ENCODE measurements at regions not wholly inside any gene's neighbourhood (a gene's known extent, or its start where the extent isn't known, plus 50 kb on each side); places are given as distances from the start of the nearest gene placed in this dataset.
"Not testable (repeated sequence)": the region's sequence is repeated elsewhere in the genome, so short reads cannot be mapped to it uniquely, and the experiment has no call there.

GRCh38 chr2:15753811-15754702, 162.4 kb downstream of the DDX1 start:
- no peak for DNase-seq

GRCh38 chr2:15754703-15755099, 163.0 kb downstream of the DDX1 start:
- DNase-seq: no peak

GRCh38 chr2:15755528-15755927, 163.9 kb downstream of the DDX1 start:
- DNase-seq: no peak

DNA sequence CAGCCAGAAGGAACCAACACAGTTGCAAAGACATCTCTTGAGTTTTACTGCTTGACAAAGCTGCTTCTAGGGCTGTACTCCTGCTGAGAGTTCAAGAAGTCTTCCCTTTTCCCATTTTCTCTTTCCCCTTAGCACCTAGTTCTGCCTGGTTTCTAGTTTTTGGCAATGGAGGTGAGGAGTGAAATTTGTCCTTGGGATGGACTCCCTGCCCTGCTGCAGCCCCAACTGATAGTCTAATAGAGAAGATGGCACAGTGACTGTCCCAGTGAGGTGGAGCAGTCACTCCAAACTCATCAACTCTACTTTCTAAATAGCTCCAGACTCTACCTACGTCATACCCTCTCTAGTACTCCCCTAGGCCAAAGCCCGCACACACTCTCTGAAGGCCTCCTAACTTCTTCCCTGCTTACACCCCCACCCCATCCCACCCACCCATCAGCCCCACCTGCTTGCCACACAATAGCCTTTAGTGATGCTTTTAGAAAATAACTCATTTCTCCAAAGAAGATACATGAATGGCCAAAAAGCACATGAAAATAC, 164.4 kb downstream of the DDX1 start:
- no peak for DNase-seq

GRCh38 chr2:15756882-15757819, 165.5 kb downstream of the DDX1 start:
- no peak for DNase-seq

DNA sequence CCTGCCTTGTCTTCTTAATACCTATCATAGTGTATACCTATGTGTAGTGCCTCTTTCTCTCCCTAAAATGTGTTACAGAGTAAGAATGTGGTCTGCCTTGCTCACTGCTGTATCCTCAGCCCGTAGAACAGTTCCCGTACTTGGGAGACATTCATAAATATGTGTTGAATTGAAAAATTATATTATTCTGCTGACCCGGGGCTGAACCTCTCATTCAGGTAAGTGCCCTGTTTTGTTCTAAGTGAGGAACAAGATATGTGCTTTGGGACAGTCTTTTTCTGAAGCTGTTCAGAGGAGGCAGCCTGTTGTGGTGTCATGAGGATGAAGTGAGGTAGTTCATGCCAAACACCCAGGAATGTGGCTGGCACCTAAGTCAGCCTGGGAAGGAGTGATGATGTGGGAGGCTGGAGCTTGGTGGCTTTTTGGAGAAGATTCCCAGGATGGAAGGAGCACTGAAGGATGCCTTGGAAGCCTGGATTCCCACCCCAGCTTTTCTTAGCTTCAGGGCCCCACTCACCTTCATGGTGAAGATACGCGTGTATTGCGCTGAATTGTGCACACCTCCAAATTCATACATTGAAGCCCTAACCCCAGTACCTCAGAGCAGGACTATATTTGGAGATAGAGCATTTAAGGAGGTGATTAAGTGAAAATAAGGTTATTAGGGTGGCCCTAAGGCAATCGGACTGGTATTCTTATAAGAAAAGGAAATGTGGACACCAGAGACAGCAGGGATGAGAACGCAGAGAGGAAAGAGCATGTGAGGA, 166.3 kb downstream of the DDX1 start:
- no peak for DNase-seq

DNA sequence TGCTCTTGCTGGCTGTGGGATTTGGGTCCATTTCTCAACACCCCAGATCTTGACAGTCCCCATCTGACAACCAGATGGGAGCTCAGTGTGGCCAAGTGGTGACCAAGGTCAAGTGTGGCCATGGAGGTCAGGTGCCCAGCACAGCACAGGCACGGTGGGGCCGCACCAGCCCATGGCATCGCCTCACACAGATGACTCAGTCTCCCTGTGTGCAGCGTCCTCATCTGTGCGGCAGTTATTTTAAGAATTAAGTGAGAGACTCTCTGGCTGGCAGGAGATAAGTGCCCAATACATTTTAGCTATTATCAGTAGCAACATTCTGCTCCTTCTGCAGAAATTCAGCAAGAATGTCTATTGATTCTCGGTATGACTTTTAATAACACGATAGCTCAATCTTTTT, 167.2 kb downstream of the DDX1 start:
- no peak for DNase-seq

DNA sequence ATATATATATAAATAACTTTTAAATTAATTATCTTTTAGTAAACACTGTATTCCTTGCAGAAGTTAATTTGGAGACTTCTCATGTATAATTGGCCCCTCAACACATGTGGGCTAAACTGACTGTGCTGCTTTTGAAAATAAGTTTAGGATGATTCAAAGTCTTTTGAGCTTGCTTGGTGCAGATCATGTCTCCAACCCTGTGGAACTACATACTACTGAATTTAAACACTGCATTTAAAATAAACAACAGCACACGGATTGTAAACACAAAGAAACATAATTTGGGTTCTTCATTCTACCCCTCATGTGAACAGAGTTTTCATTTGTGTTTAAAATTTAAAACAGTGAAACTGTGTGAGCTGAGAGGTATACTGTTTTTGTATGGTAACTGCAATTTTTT, 167.7 kb downstream of the DDX1 start:
- no peak for DNase-seq

GRCh38 chr2:15759791-15760190, 168.1 kb downstream of the DDX1 start:
- not testable (repeated sequence) for DNase-seq

GRCh38 chr2:15760232-15760910, 168.7 kb downstream of the DDX1 start:
- no peak for DNase-seq

DNA sequence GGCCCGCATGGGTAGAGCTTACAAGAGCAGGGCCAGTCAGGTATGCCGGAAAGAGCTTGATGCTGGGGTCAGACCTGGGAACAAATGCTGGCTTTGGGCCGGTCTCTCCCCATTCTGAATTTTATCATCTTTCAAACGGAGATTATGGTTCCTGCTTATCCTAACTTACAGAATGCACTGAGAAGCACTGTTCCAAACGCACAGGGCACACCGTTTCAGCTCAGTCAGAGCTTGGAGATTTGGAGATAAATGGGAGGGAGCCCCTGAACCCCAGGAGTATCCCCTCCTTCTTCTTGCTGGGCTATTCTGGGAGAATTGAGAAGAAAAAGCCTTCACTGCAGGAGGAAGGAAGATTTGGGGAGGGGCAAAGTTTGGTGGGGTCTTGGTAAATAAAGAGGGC, 169.4 kb downstream of the DDX1 start:
- no peak for DNase-seq

DNA sequence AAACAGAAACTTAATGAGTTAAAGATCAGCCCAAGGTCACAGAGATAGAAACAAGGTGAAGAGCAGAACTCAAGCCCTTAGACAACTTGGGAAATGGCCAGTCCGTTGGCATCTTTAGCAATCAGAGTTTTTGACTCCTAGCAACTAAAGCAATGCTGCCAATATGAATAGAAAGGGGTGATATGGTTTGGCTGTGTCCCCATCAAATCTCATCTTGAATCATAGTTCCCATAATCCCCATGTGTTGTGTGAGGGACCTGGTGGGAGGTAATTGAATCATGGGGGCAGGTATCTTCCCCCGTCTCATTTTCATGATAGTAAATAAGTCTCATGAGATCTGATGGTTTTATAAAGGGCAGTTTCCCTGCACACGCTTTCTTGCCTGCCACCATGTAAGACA, 170.2 kb downstream of the DDX1 start:
- DNase-seq: no peak

- DNase-seq: no peak
Measured at GRCh38 chr2:15762449-15762848, 170.8 kb downstream of the DDX1 start.

- DNase-seq: no peak
Measured at GRCh38 chr2:15763106-15763821, 171.6 kb downstream of the DDX1 start.

DNA sequence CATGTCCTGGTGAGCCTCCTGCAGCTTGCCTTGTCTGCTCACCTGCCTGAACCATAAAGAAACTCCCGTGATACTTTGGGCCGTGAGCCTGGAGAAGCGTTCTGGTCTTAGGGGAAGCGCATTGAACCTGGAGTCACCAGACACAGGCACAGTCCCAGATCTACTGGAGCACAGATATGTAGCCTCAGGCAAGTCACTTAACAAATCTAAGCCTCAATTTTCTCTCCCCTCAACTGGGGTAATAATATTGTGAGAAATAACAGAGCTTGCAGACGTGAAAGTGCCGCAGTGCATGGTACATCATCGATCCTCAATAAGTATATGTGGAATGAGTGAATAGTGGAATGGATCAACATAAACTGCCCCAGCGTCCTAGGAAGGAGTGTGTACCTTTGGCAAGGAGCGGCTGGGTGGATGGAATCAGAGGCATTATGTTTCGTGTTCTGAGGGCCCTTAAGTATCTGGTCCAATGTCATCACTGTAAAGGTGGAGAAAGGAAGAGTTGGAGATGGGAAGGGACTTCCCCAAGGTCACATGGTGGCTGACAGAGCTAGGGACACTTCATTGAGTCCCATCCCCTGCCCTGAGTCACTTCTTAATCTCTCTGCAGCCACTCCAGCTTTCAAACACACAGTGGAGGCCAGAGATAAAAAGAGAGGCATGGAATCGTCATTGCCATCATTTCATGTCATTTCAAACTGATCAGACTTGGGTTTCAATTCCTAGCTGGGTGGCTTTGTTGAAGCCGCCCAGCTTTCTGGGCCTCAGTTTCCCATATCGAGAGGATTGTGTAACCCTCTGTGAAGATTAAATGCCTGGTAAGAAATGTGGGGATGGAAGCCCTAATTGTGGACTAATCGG, 172.4 kb downstream of the DDX1 start:
- no peak for DNase-seq

DNA sequence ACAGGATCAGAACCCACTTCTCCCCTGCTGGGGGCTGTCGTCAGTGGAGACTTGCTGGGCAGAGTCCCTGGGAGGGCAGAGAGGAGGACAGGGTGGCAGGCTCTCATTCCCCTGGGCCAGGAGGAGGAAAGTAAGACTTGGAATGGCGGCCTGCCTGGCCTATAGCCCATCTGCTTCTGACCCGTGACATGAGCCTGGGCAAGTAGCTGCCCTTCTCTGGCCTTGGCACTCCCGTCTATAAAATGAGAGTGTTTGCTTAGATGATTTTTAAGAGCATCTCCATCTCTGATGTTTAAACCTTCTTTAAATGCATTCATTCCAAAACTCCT, 173.0 kb downstream of the DDX1 start:
- DNase-seq: no peak

DNA sequence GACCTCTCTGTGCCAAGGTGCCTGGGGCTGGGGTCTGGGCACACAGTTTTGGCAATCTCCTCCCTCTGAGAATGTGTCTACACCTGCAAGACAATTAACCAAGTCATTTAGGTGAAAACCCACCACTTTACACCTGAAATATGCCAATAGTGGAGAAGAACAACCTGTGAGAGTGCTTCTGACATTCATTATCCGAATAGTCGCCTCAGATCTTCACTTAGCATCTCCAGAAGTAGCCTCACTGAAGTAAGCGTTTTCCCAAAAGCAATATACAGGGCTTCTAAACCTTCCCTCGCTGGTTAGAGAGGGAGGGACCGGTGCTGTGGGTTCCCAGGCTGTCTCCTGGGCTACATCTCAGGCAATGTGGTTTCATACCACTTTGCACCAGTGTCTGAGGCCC, 173.5 kb downstream of the DDX1 start:
- DNase-seq: no peak

- no peak for DNase-seq
Measured at GRCh38 chr2:15765686-15766302, 174.1 kb downstream of the DDX1 start.

GRCh38 chr2:15766303-15766861, 174.0 kb upstream of the MYCN start:
- no peak for DNase-seq
